Stomach (tissue), 8 donors: ENCODE measurements at regions not wholly inside any gene's neighbourhood (a gene's known extent, or its start where the extent isn't known, plus 50 kb on each side); places are given as distances from the start of the nearest gene placed in this dataset.

Source experiments
- DNase-seq, 2 donors: peaks; one replicate each; pipeline versions ENCODE4 v3.0.0 to v3.0.0-alpha.2; 2013 to 2019
- H3K27ac ChIP-seq, 5 donors: fragments of 200-600 bp in 4 of 5; sonication (generic) in 4 of 5; one replicate each; pipeline ENCODE4 v1.5.1; 2013 to 2019; ENCODE audit warnings: mild to moderate bottlenecking in 1 of 5, moderate library complexity in 1 of 5
- H3K27me3 ChIP-seq, 3 donors: fragments of 200-600 bp; sonication (generic); one replicate each; pipeline ENCODE4 v1.5.1; 2017 to 2019; ENCODE audit warnings: mixed run types in 1 of 3
- H3K36me3 ChIP-seq, 4 donors: fragments of 200-600 bp; sonication (generic); 1 replicate in 3 of 4; 2 replicates in 1 of 4; pipeline ENCODE4 v1.5.1; 2016 to 2019
- H3K4me1 ChIP-seq, 4 donors: fragments of 200-600 bp; sonication (generic); one replicate each; pipeline ENCODE4 v1.5.1; 2016 to 2019
- H3K4me3 ChIP-seq, 4 donors: fragments of 200-600 bp; sonication (generic) in 3 of 4; one replicate each; pipeline ENCODE4 v1.5.1; 2016 to 2019; ENCODE audit warnings: mild to moderate bottlenecking in 1 of 4
- H3K9me3 ChIP-seq, 4 donors: fragments of 200-600 bp; sonication (generic); one replicate each; pipeline ENCODE4 v1.5.1; 2016 to 2019
- EP300 ChIP-seq: sonication (generic); formaldehyde crosslinking; IDR thresholded peaks from one replicate; pipeline ENCODE4 v1.6.1; 2017; ENCODE audit warnings: antibody characterized with exemption
- POLR2A ChIP-seq, 4 donors: fragments of 450-650 bp; IDR thresholded peaks; one replicate each; pipeline ENCODE4 v1.6.1; 2016; ENCODE audit warnings: antibody characterized with exemption in 4 of 4, control low read depth in 2 of 4, mild to moderate bottlenecking in 1 of 4, moderate library complexity in 1 of 4
- POLR2AphosphoS5 ChIP-seq, 3 donors: sonication (generic); formaldehyde crosslinking; IDR thresholded peaks; one replicate each; pipeline ENCODE4 v1.6.1; 2016; ENCODE audit warnings: antibody characterized with exemption in 3 of 3
- WGBS, 5 donors: extraction: QIAGEN DNeasy Blood & Tissue Kit in 3 of 5; methylation state at CpG; one replicate each; pipeline versions ENCODE4 v1.1.5 to v1.1.7; 2013 to 2018; 5-methylcytosine and 5-hydroxymethylcytosine counted together
- intact Hi-C: fragments of 100-400 bp; cut with DNase I; formaldehyde crosslinking; loops from one replicate; pipeline ENCODE4 v1.15.1; 2023; ENCODE audit warnings: low total_unique reads
- TF ChIP-seq, protein P1 (sequence below), 7 experiments: fragments of 450-650 bp in 4 of 7; fragments of 200-600 bp in 3 of 7; sonication (generic) in 3 of 7; IDR thresholded peaks; one replicate each; pipeline ENCODE4 v1.5.1; 2016 to 2019; ENCODE audit warnings: antibody characterized with exemption in 7 of 7, control low read depth in 2 of 7, mild to moderate bottlenecking in 1 of 7
- donor health status: healthy with polysubstance abuse.
- donor health status: Bipolar disorder and iron deficiency.
- donor health status: healthy.

DNA sequence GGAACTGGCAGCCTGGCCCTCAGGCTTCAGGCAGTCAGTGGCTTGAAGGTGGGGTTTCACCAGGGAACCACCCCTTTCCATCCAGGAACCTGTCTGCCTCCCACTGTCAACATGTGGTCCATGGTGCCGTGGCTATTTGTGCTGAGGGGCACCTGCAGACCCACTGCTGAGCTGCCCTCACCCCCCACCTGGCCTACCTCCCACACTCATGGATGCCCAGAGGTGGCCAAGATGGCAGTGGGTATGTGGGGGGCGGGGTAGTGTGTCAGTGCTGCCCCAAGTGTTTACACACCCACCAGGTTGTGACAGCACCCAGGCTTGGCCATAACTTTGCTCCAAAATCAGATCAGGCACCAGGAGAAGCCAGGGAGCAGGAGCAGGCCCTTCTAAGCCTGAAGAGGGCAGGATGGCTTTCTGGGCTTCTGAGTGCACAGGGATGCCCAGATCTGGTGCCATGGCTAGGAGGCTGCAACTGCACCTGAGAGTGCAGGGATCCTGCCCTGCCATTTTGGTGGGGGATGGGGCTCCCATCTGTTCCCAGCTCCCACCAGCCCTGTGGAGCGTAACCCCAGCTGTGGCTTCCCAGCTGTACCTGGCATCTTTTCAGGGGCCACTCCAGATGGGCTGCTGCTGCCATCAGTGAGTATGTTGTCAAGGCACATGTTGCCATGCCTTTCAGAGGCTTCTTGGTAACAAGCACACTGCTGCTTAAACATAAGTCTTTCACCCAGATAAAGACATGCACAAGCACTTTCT, 263.9 kb downstream of the LRIG3 start:
- TF ChIP-seq EP300 (no peak), POLR2A (IDR thresholded peaks at IDR 0.05) (no peak), POLR2AphosphoS5 (IDR thresholded peaks at IDR 0.05) (no peak)
- TF ChIP-seq, protein P1, sequence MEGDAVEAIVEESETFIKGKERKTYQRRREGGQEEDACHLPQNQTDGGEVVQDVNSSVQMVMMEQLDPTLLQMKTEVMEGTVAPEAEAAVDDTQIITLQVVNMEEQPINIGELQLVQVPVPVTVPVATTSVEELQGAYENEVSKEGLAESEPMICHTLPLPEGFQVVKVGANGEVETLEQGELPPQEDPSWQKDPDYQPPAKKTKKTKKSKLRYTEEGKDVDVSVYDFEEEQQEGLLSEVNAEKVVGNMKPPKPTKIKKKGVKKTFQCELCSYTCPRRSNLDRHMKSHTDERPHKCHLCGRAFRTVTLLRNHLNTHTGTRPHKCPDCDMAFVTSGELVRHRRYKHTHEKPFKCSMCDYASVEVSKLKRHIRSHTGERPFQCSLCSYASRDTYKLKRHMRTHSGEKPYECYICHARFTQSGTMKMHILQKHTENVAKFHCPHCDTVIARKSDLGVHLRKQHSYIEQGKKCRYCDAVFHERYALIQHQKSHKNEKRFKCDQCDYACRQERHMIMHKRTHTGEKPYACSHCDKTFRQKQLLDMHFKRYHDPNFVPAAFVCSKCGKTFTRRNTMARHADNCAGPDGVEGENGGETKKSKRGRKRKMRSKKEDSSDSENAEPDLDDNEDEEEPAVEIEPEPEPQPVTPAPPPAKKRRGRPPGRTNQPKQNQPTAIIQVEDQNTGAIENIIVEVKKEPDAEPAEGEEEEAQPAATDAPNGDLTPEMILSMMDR (IDR thresholded peaks at IDR 0.05): no peak
- WGBS, 5 donors: 60 to 90% (median 81%) methylated on average over 1 to 3 of the region's 3 CpGs
- no peaks in the 10 kb centered on the region for H3K27me3 ChIP-seq
- no peaks in the 10 kb centered on the region for H3K4me1 ChIP-seq
- no peak overlapping the region for H3K27ac ChIP-seq
- H3K36me3 ChIP-seq: no peaks in the 10 kb centered on the region
- no peak for DNase-seq
- H3K4me3 ChIP-seq: no peak overlapping the region
- intact Hi-C loops: no loop called here
- H3K9me3 ChIP-seq: peaks cover 0 to 13% (median 6%) of the 10 kb centered on the region in 4 donors

DNA sequence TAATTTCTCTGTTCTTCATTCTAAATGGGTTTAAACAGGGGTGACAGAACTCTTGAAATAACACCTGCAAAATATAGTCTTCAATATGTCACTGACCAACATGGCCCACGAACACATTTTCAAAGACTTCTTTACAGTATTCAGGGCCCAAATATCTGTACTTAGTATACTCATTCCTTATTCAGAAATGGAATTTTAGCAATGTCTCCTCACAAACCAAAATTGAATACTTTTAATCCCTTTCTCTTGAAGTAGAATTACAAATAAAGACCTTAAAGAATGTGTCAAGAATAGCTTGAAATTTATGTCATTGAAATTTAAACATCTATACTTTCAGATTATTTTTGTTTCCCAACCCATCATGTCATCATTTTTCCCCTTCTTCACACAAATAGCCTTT, 263.1 kb downstream of the LRIG3 start:
- Histone ChIP-seq H3K36me3 (no peaks in the 10 kb centered on the region), H3K27me3 (no peaks in the 10 kb centered on the region), H3K27ac (no peak overlapping the region), H3K9me3 (peaks cover 0 to 13% (median 6%) of the 10 kb centered on the region in 4 donors), H3K4me3 (no peak overlapping the region), H3K4me1 (no peaks in the 10 kb centered on the region)
- 57 to 77% (median 72%) methylated on average over 1 of the region's 1 CpG for WGBS, 5 donors
- DNase-seq: no peak
- TF ChIP-seq EP300 (no peak), POLR2AphosphoS5 (IDR thresholded peaks at IDR 0.05) (no peak), POLR2A (IDR thresholded peaks at IDR 0.05) (no peak)
- TF ChIP-seq, protein P1 (IDR thresholded peaks at IDR 0.05): no peak
- intact Hi-C loops: no loop called here

DNA sequence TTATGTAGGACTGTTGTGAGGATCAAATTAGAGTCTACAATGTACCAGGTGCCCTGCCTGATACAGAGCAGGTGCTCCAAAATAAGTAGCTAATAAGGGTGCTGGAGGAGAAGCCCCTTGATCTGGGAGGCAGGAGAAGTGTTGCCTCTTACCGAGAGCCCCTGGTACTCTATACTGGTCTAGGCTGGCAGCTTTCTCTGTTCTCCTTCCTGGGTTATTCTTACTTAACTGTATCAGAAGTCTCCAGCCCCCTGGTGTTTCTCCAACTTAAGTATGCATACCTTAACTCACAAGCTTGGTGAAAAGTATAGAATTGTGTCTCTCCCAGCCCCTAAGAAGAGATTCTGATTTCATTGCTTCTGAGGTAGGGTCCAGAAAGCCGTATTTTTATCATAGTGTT, 254.9 kb downstream of the LRIG3 start:
- no peak overlapping the region for H3K4me3 ChIP-seq
- no peaks in the 10 kb centered on the region for H3K27me3 ChIP-seq
- no peaks in the 10 kb centered on the region for H3K4me1 ChIP-seq
- no peaks in the 10 kb centered on the region for H3K36me3 ChIP-seq
- DNase-seq: no peak
- no peak overlapping the region for H3K27ac ChIP-seq
- WGBS, 5 donors: 80 to 91% (median 87%) methylated on average over 2 of the region's 2 CpGs
- no peak for TF ChIP-seq POLR2AphosphoS5 (IDR thresholded peaks at IDR 0.05)
- TF ChIP-seq POLR2A (IDR thresholded peaks at IDR 0.05): no peak
- no peak for TF ChIP-seq EP300
- TF ChIP-seq, protein P1 (IDR thresholded peaks at IDR 0.05): no peak
- intact Hi-C loops: no loop called here
- H3K9me3 ChIP-seq: no peaks in the 10 kb centered on the region

DNA sequence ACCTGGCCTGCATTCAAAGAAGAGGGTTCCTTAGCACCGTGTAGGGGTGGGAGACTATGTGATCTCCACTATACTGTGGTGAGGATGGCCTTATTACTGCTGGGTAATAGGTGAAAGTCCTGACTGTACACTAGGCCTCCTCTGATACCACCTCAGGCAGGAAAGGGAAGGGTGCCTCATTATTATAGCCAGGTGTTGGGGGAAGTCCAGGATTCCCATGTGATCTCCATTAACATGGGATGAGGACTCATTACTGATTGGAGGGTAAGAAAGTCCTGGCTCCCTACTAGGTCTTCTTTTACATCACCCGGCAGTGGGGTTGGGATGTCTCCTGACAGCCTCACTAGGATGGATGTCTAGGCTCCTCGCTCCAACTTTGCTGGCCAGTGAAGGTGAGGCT, 252.1 kb downstream of the LRIG3 start:
- no peak overlapping the region for H3K27ac ChIP-seq
- intact Hi-C loops: no loop called here
- TF ChIP-seq POLR2AphosphoS5 (IDR thresholded peaks at IDR 0.05) (no peak), EP300 (no peak)
- TF ChIP-seq, protein P1 (IDR thresholded peaks at IDR 0.05): no peak
- H3K4me1 ChIP-seq: no peaks in the 10 kb centered on the region
- H3K36me3 ChIP-seq: no peaks in the 10 kb centered on the region
- DNase-seq: no peak
- H3K27me3 ChIP-seq: no peaks in the 10 kb centered on the region
- H3K9me3 ChIP-seq: no peaks in the 10 kb centered on the region
- H3K4me3 ChIP-seq: no peak overlapping the region
- WGBS, 5 donors: 92 to 94% (median 93%) methylated on average over 3 of the region's 3 CpGs
